ENCODE measurements at regions not wholly inside any gene's neighbourhood (a gene's known extent, or its start where the extent isn't known, plus 50 kb on each side); places are given as distances from the start of the nearest gene placed in this dataset.

DNA sequence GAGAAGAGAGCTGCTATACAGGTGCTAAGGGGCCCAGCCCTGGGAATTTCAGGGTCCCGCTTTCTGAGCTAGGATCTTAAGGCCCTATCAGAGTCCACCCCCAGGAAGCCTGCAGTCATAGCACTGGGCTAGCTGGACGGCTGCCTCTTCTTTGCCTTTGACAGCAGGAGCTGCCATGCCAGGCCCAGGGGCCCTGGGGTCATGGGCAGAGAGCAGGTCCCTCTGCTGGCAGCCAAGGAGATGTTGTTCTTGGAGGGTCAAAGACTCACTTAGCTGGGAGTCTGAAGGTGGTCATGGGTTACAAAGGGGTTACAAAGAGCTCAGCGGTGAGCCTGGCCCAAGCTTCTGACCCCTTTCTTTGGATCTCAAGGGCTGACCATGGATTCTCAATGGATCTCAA is 52.7 kb downstream of the RPP21 start:
- ChIA-PET POLR2A (interaction anchor here (0.6 kb wide), 1 partner anchor 185 kb away, joined by 7 read pairs; no protein-coding TSS in a partner anchor), CTCF (interaction anchor here (0.5 to 4.9 kb wide), 31 partner anchors 9 to 1406 kb away, joined by 3 to 41 read pairs (median 4); no protein-coding TSS in a partner anchor)
- H3K9me3 ChIP-seq (ENCODE audit: control insufficient read depth, insufficient read depth, low read depth, low read length), result no peaks in the 10 kb centered on the region
- TF ChIP-seq SP3 (tag by site-specific recombination; IDR thresholded peaks at IDR 0.05) (no peak), ZNF521 (tag by site-specific recombination; IDR thresholded peaks at IDR 0.05) (no peak), BCL6B (tag by site-specific recombination; IDR thresholded peaks at IDR 0.05) (no peak), ZNF585B (tag by site-specific recombination; IDR thresholded peaks at IDR 0.05) (no peak), ZBTB48 (tag by site-specific recombination; IDR thresholded peaks at IDR 0.05) (no peak), ZFP69B (tag by site-specific recombination; IDR thresholded peaks at IDR 0.05) (no peak), ZFP41 (tag by site-specific recombination; IDR thresholded peaks at IDR 0.05; ENCODE audit: borderline replicate concordance) (no peak), SCRT1 (tag by site-specific recombination; IDR thresholded peaks at IDR 0.05; ENCODE audit: borderline replicate concordance) (no peak), ZNF529 (tag by site-specific recombination; IDR thresholded peaks at IDR 0.05; ENCODE audit: insufficient replicate concordance) (no peak), ZNF280C (tag by site-specific recombination; IDR thresholded peaks at IDR 0.05) (no peak), ZNF518A (tag by site-specific recombination; conservative IDR thresholded peaks at IDR 0.05; ENCODE audit: low read depth) (no peak), ZNF140 (tag by site-specific recombination; IDR thresholded peaks at IDR 0.05) (no peak), ZFHX2 (tag by site-specific recombination; conservative IDR thresholded peaks at IDR 0.05) (no peak), ZNF366 (tag by site-specific recombination; conservative IDR thresholded peaks at IDR 0.05) (no peak), ZNF555 (tag by site-specific recombination; conservative IDR thresholded peaks at IDR 0.05) (no peak), PRDM1 (tag by site-specific recombination; IDR thresholded peaks at IDR 0.05) (no peak), PBX3 (CRISPR knock-in tag; IDR thresholded peaks at IDR 0.05) (no peak)
- TF ChIP-seq, protein P1, sequence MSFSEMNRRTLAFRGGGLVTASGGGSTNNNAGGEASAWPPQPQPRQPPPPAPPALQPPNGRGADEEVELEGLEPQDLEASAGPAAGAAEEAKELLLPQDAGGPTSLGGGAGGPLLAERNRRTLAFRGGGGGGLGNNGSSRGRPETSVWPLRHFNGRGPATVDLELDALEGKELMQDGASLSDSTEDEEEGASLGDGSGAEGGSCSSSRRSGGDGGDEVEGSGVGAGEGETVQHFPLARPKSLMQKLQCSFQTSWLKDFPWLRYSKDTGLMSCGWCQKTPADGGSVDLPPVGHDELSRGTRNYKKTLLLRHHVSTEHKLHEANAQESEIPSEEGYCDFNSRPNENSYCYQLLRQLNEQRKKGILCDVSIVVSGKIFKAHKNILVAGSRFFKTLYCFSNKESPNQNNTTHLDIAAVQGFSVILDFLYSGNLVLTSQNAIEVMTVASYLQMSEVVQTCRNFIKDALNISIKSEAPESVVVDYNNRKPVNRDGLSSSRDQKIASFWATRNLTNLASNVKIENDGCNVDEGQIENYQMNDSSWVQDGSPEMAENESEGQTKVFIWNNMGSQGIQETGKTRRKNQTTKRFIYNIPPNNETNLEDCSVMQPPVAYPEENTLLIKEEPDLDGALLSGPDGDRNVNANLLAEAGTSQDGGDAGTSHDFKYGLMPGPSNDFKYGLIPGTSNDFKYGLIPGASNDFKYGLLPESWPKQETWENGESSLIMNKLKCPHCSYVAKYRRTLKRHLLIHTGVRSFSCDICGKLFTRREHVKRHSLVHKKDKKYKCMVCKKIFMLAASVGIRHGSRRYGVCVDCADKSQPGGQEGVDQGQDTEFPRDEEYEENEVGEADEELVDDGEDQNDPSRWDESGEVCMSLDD (tag by site-specific recombination; IDR thresholded peaks at IDR 0.05), result no peak
- H3K4me1 ChIP-seq (ENCODE audit: control insufficient read depth, insufficient read depth, low read length), result no peaks in the 10 kb centered on the region
- H3K4me3 ChIP-seq (ENCODE audit: low read depth, low read length), result no peak overlapping the region
- H3K27ac ChIP-seq (ENCODE audit: extremely low read depth, low read depth, low read length), result no peak overlapping the region
- H3K36me3 ChIP-seq (ENCODE audit: control insufficient read depth in 2 of 2, insufficient read depth in 1 of 2, low read length in 2 of 2), result no peaks in the 10 kb centered on the region
